ENCODE measurements at regions not wholly inside any gene's neighbourhood (a gene's known extent, or its start where the extent isn't known, plus 50 kb on each side); places are given as distances from the start of the nearest gene placed in this dataset.

- Histone ChIP-seq H3K9me3 (ENCODE audit: control extremely low read depth in 1 of 5, control insufficient read depth in 4 of 5, insufficient read depth in 2 of 5, low read depth in 1 of 5, low read length in 4 of 5) (peaks cover 0 to 1% (median 0%) of the 10 kb centered on the region in 5 experiments), H3K4me1 (ENCODE audit: control extremely low read depth in 1 of 4, control insufficient read depth in 4 of 4, insufficient read depth in 4 of 4, low read length in 3 of 4) (no peaks in the 10 kb centered on the region), H3K36me3 (ENCODE audit: control insufficient read depth in 4 of 4, insufficient read depth in 4 of 4, low read length in 3 of 4) (no peaks in the 10 kb centered on the region), H3K4me3 (ENCODE audit: control insufficient read depth in 1 of 7, extremely low read depth in 1 of 7, insufficient read depth in 4 of 7, low read depth in 2 of 7, low read length in 6 of 7) (no peak overlapping the region), H3K27me3 (replicated peaks in 2 of 5; ENCODE audit: control insufficient read depth in 4 of 5, insufficient read depth in 5 of 5, low read length in 4 of 5) (no peaks in the 10 kb centered on the region), H3K27ac (ENCODE audit: insufficient read depth in 1 of 2, low read depth in 1 of 2, low read length in 2 of 2, poor library complexity in 1 of 2, severe bottlenecking in 2 of 2) (no peak overlapping the region)
- DNase-seq = no peak
- 95% methylated on average over 3 of the region's 3 CpGs for WGBS (ENCODE audit: insufficient coverage)
- ChIA-PET POLR2A (no interaction called here), CTCF (no interaction called here)
Measured at GRCh38 chr9:11431490-11431889, 818.7 kb upstream of the PTPRD start.

- peaks cover 0 to 1% (median 0%) of the 10 kb centered on the region in 5 experiments for H3K9me3 ChIP-seq (ENCODE audit: control extremely low read depth in 1 of 5, control insufficient read depth in 4 of 5, insufficient read depth in 2 of 5, low read depth in 1 of 5, low read length in 4 of 5)
- DNase-seq = no peak
- no peaks in the 10 kb centered on the region for H3K36me3 ChIP-seq (ENCODE audit: control insufficient read depth in 4 of 4, insufficient read depth in 4 of 4, low read length in 3 of 4)
- H3K27me3 ChIP-seq (replicated peaks in 2 of 5; ENCODE audit: control insufficient read depth in 4 of 5, insufficient read depth in 5 of 5, low read length in 4 of 5) = no peaks in the 10 kb centered on the region
- no CpG with 5 or more reads among the region's 1 CpG for WGBS (ENCODE audit: insufficient coverage)
- H3K27ac ChIP-seq (ENCODE audit: insufficient read depth in 1 of 2, low read depth in 1 of 2, low read length in 2 of 2, poor library complexity in 1 of 2, severe bottlenecking in 2 of 2) = no peak overlapping the region
- no peaks in the 10 kb centered on the region for H3K4me1 ChIP-seq (ENCODE audit: control extremely low read depth in 1 of 4, control insufficient read depth in 4 of 4, insufficient read depth in 4 of 4, low read length in 3 of 4)
- POLR2A ChIA-PET = no interaction called here
- no peak overlapping the region for H3K4me3 ChIP-seq (ENCODE audit: control insufficient read depth in 1 of 7, extremely low read depth in 1 of 7, insufficient read depth in 4 of 7, low read depth in 2 of 7, low read length in 6 of 7)
- CTCF ChIA-PET = no interaction called here
Measured at GRCh38 chr9:11432361-11432760, 819.6 kb upstream of the PTPRD start.

- DNase-seq = no peak
- POLR2A ChIA-PET = no interaction called here
- CTCF ChIA-PET = no interaction called here
Measured at GRCh38 chr9:11443631-11444030, 830.8 kb upstream of the PTPRD start.

GRCh38 chr9:11457825-11458790 is 845.3 kb upstream of the PTPRD start:
- ChIA-PET CTCF (no interaction called here), POLR2A (no interaction called here)
- DNase-seq = no peak
- H3K27me3 ChIP-seq (replicated peaks in 2 of 5; ENCODE audit: control insufficient read depth in 4 of 5, insufficient read depth in 5 of 5, low read length in 4 of 5) = no peaks in the 10 kb centered on the region
- H3K4me3 ChIP-seq (ENCODE audit: control insufficient read depth in 1 of 7, extremely low read depth in 1 of 7, insufficient read depth in 4 of 7, low read depth in 2 of 7, low read length in 6 of 7) = no peak overlapping the region
- no peaks in the 10 kb centered on the region for H3K9me3 ChIP-seq (ENCODE audit: control extremely low read depth in 1 of 5, control insufficient read depth in 4 of 5, insufficient read depth in 2 of 5, low read depth in 1 of 5, low read length in 4 of 5)
- WGBS (ENCODE audit: insufficient coverage) = 50% methylated on average over 1 of the region's 6 CpGs
- H3K27ac ChIP-seq (ENCODE audit: insufficient read depth in 1 of 2, low read depth in 1 of 2, low read length in 2 of 2, poor library complexity in 1 of 2, severe bottlenecking in 2 of 2) = no peak overlapping the region
- H3K4me1 ChIP-seq (ENCODE audit: control extremely low read depth in 1 of 4, control insufficient read depth in 4 of 4, insufficient read depth in 4 of 4, low read length in 3 of 4) = no peaks in the 10 kb centered on the region
- no peaks in the 10 kb centered on the region for H3K36me3 ChIP-seq (ENCODE audit: control insufficient read depth in 4 of 4, insufficient read depth in 4 of 4, low read length in 3 of 4)

More at GRCh38 chr9:11443631-11444030, 830.8 kb upstream of the PTPRD start:
- Histone ChIP-seq H3K36me3 (ENCODE audit: control insufficient read depth in 4 of 4, insufficient read depth in 4 of 4, low read length in 3 of 4) (no peaks in the 10 kb centered on the region), H3K4me1 (ENCODE audit: control extremely low read depth in 1 of 4, control insufficient read depth in 4 of 4, insufficient read depth in 4 of 4, low read length in 3 of 4) (no peaks in the 10 kb centered on the region), H3K27me3 (replicated peaks in 2 of 5; ENCODE audit: control insufficient read depth in 4 of 5, insufficient read depth in 5 of 5, low read length in 4 of 5) (no peaks in the 10 kb centered on the region), H3K4me3 (ENCODE audit: control insufficient read depth in 1 of 7, extremely low read depth in 1 of 7, insufficient read depth in 4 of 7, low read depth in 2 of 7, low read length in 6 of 7) (no peak overlapping the region), H3K27ac (ENCODE audit: insufficient read depth in 1 of 2, low read depth in 1 of 2, low read length in 2 of 2, poor library complexity in 1 of 2, severe bottlenecking in 2 of 2) (no peak overlapping the region), H3K9me3 (ENCODE audit: control extremely low read depth in 1 of 5, control insufficient read depth in 4 of 5, insufficient read depth in 2 of 5, low read depth in 1 of 5, low read length in 4 of 5) (peaks cover 0 to 2% (median 0%) of the 10 kb centered on the region in 5 experiments)

- peaks cover 0 to 1% (median 0%) of the 10 kb centered on the region in 5 experiments for H3K9me3 ChIP-seq (ENCODE audit: control extremely low read depth in 1 of 5, control insufficient read depth in 4 of 5, insufficient read depth in 2 of 5, low read depth in 1 of 5, low read length in 4 of 5)
- POLR2A ChIA-PET = no interaction called here
- no CpG with 5 or more reads among the region's 1 CpG for WGBS (ENCODE audit: insufficient coverage)
- no peaks in the 10 kb centered on the region for H3K4me1 ChIP-seq (ENCODE audit: control extremely low read depth in 1 of 4, control insufficient read depth in 4 of 4, insufficient read depth in 4 of 4, low read length in 3 of 4)
- CTCF ChIA-PET = no interaction called here
- no peak overlapping the region for H3K27ac ChIP-seq (ENCODE audit: insufficient read depth in 1 of 2, low read depth in 1 of 2, low read length in 2 of 2, poor library complexity in 1 of 2, severe bottlenecking in 2 of 2)
- no peak for DNase-seq
- H3K4me3 ChIP-seq (ENCODE audit: control insufficient read depth in 1 of 7, extremely low read depth in 1 of 7, insufficient read depth in 4 of 7, low read depth in 2 of 7, low read length in 6 of 7) = no peak overlapping the region
- H3K27me3 ChIP-seq (replicated peaks in 2 of 5; ENCODE audit: control insufficient read depth in 4 of 5, insufficient read depth in 5 of 5, low read length in 4 of 5) = no peaks in the 10 kb centered on the region
- no peaks in the 10 kb centered on the region for H3K36me3 ChIP-seq (ENCODE audit: control insufficient read depth in 4 of 4, insufficient read depth in 4 of 4, low read length in 3 of 4)
Measured at GRCh38 chr9:11469745-11470144, 856.9 kb upstream of the PTPRD start.

- Histone ChIP-seq H3K4me3 (ENCODE audit: control insufficient read depth in 1 of 7, extremely low read depth in 1 of 7, insufficient read depth in 4 of 7, low read depth in 2 of 7, low read length in 6 of 7) (no peak overlapping the region), H3K4me1 (ENCODE audit: control extremely low read depth in 1 of 4, control insufficient read depth in 4 of 4, insufficient read depth in 4 of 4, low read length in 3 of 4) (no peaks in the 10 kb centered on the region), H3K27ac (ENCODE audit: insufficient read depth in 1 of 2, low read depth in 1 of 2, low read length in 2 of 2, poor library complexity in 1 of 2, severe bottlenecking in 2 of 2) (no peak overlapping the region), H3K9me3 (ENCODE audit: control extremely low read depth in 1 of 5, control insufficient read depth in 4 of 5, insufficient read depth in 2 of 5, low read depth in 1 of 5, low read length in 4 of 5) (peaks cover 0 to 1% (median 0%) of the 10 kb centered on the region in 5 experiments), H3K36me3 (ENCODE audit: control insufficient read depth in 4 of 4, insufficient read depth in 4 of 4, low read length in 3 of 4) (no peaks in the 10 kb centered on the region), H3K27me3 (replicated peaks in 2 of 5; ENCODE audit: control insufficient read depth in 4 of 5, insufficient read depth in 5 of 5, low read length in 4 of 5) (no peaks in the 10 kb centered on the region)
- DNase-seq = no peak
- WGBS (ENCODE audit: insufficient coverage) = 93% methylated on average over 9 of the region's 9 CpGs
- CTCF ChIA-PET = no interaction called here
- POLR2A ChIA-PET = no interaction called here
Measured at GRCh38 chr9:11471321-11471720, 858.5 kb upstream of the PTPRD start.

- Histone ChIP-seq H3K36me3 (ENCODE audit: control insufficient read depth in 4 of 4, insufficient read depth in 4 of 4, low read length in 3 of 4) (no peaks in the 10 kb centered on the region), H3K4me3 (ENCODE audit: control insufficient read depth in 1 of 7, extremely low read depth in 1 of 7, insufficient read depth in 4 of 7, low read depth in 2 of 7, low read length in 6 of 7) (no peak overlapping the region), H3K27ac (ENCODE audit: insufficient read depth in 1 of 2, low read depth in 1 of 2, low read length in 2 of 2, poor library complexity in 1 of 2, severe bottlenecking in 2 of 2) (no peak overlapping the region), H3K9me3 (ENCODE audit: control extremely low read depth in 1 of 5, control insufficient read depth in 4 of 5, insufficient read depth in 2 of 5, low read depth in 1 of 5, low read length in 4 of 5) (no peaks in the 10 kb centered on the region), H3K4me1 (ENCODE audit: control extremely low read depth in 1 of 4, control insufficient read depth in 4 of 4, insufficient read depth in 4 of 4, low read length in 3 of 4) (no peaks in the 10 kb centered on the region), H3K27me3 (replicated peaks in 2 of 5; ENCODE audit: control insufficient read depth in 4 of 5, insufficient read depth in 5 of 5, low read length in 4 of 5) (no peaks in the 10 kb centered on the region)
- ChIA-PET POLR2A (no interaction called here), CTCF (no interaction called here)
- WGBS (ENCODE audit: insufficient coverage) = 99% methylated on average over 9 of the region's 9 CpGs
- DNase-seq = no peak
Measured at GRCh38 chr9:11500780-11501179, 888.0 kb upstream of the PTPRD start.
